ENCODE measurements at regions not wholly inside any gene's neighbourhood (a gene's known extent, or its start where the extent isn't known, plus 50 kb on each side); places are given as distances from the start of the nearest gene placed in this dataset.

DNA sequence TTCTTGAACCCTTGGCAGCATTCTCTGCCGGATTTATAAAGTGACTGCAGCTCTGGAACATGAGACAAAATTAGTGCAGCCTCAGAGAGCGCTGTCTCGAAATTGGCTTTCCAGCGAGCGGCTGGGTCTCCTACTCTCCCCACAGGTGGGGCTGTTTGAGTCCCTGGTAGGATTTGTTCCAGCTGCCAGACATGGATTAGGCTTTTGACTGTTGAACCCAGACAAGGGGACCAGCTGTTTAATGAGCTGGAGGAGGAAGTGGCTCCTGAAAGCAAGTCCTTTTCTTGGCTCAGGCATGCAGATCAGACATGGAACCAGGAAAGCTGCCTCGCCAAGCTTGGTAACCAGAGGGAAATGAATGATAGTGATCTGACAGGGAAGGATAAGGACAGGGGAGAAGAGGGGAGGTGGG lies 69.6 kb downstream of the UBIAD1 start:
- TF ChIP-seq, protein P1, sequence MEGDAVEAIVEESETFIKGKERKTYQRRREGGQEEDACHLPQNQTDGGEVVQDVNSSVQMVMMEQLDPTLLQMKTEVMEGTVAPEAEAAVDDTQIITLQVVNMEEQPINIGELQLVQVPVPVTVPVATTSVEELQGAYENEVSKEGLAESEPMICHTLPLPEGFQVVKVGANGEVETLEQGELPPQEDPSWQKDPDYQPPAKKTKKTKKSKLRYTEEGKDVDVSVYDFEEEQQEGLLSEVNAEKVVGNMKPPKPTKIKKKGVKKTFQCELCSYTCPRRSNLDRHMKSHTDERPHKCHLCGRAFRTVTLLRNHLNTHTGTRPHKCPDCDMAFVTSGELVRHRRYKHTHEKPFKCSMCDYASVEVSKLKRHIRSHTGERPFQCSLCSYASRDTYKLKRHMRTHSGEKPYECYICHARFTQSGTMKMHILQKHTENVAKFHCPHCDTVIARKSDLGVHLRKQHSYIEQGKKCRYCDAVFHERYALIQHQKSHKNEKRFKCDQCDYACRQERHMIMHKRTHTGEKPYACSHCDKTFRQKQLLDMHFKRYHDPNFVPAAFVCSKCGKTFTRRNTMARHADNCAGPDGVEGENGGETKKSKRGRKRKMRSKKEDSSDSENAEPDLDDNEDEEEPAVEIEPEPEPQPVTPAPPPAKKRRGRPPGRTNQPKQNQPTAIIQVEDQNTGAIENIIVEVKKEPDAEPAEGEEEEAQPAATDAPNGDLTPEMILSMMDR (IDR thresholded peaks at IDR 0.05) = no peak
- Histone ChIP-seq H3K4me3 (no peak overlapping the region), H3K4me1 (peaks cover 0 to 5% (median 0%) of the 10 kb centered on the region in 3 donors), H3K9me3 (no peaks in the 10 kb centered on the region), H3K27me3 (no peaks in the 10 kb centered on the region), H3K27ac (no peak overlapping the region), H3K36me3 (no peaks in the 10 kb centered on the region)
- intact Hi-C loops (cut with DNase I) = no loop called here
- no peak for FAIRE-seq
- WGBS, 2 donors = 81 to 89% methylated on average over 6 of the region's 6 CpGs
- DNase-seq = no peak
- ATAC-seq = no peak

DNA sequence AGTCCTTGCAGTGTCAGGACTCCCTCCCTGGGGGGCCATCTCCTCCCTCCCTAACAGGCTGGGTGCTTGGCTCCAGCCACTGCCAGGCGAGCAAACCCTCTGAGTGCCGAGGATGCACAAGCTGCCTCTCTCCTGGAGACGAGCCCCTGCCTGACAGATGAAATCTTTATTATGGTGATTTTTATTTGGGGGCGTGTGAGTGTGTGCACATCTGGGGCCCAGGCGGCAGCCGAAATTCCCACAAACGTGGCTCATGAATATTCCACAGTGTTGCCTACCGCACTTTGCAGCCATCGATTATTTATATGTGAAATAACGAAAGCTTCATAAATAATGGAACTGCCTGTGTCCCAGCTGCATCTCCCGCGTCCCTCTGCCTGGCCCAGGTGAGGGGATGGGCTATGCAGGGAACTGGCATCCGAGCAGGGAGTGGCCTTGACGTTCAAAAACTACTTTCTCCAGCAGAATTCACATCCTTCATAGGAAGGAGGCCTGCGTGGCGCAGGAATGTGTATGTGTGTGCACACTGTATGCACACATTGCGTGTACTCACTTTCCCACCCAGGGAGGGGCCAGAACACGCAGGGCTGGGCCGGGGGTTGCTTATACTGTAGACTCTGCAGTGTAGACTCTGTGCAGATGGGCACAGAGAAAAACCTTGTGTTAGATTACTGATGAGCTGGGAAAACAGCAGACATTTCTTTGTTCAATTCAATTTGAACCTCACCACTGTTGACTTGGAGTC lies 73.1 kb downstream of the UBIAD1 start:
- DNase-seq (no peak), FAIRE-seq (no peak), ATAC-seq (no peak)
- Histone ChIP-seq H3K36me3 (no peaks in the 10 kb centered on the region), H3K4me3 (no peak overlapping the region), H3K4me1 (no peaks in the 10 kb centered on the region), H3K27me3 (no peaks in the 10 kb centered on the region), H3K9me3 (no peaks in the 10 kb centered on the region), H3K27ac (no peak overlapping the region)
- intact Hi-C loops (cut with DNase I) = no loop called here
- TF ChIP-seq, protein P1 (IDR thresholded peaks at IDR 0.05) = no peak
- WGBS, 2 donors = 44 to 54% methylated on average over 19 of the region's 19 CpGs

DNA sequence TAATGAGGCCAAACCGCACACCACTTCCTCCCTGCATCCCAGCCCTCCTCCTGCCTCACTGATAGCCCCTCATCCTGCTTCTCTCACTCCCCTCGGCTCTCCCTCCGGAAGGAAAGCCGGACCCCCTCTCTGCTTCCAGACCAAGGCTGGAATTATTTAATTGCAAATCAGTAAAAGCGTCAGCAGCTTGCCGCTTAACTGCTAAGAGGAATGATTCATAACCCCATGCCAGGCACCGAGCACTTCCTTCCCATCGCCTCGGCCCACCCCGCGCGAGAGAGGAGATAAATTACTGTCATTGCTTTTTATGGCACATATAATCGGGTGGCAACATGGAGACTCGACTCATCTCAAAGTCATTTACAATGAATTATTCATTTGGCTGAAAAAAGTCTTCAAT lies 77.3 kb downstream of the UBIAD1 start:
- intact Hi-C loops (cut with DNase I) = no loop called here
- Histone ChIP-seq H3K9me3 (no peaks in the 10 kb centered on the region), H3K27me3 (no peaks in the 10 kb centered on the region), H3K27ac (no peak overlapping the region), H3K4me1 (no peaks in the 10 kb centered on the region), H3K36me3 (no peaks in the 10 kb centered on the region), H3K4me3 (no peak overlapping the region)
- no peak for ATAC-seq
- TF ChIP-seq, protein P1 (IDR thresholded peaks at IDR 0.05) = no peak
- FAIRE-seq = no peak
- DNase-seq = no peak
- WGBS, 2 donors = 41 to 54% methylated on average over 14 of the region's 14 CpGs

DNA sequence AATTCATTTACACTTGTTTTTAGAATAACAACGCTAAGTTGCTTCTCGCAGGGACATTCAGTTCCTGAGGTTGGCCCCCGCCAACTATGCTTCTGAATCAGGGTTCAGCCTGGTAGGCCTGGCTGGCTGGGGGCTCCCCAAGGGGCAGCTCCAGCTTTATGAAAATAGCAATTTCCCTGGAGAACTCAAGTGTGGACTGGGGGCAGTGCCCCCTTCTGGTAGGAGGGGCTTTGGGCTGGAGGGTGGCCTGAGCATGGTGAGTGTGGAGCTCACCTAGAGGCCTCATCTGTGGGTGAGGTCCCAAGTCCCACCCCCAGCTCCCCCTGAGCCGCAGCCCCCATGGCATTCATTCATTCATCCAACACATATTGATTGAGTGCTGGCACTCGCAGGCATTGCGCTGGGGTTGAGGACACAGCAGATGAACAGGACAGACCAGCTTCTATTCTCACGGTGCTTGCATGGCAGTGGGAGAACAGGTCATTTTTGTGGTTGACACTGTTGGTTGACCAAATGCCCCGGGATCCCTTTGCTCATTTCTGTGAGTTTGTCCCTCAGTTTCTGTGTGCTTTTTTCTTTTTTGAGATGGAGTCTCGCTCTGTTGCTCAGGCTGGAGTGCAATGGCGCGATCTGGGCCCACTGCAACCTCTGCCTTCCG lies 79.2 kb downstream of the UBIAD1 start:
- no peak for DNase-seq
- H3K9me3 ChIP-seq = no peaks in the 10 kb centered on the region
- H3K36me3 ChIP-seq = no peaks in the 10 kb centered on the region
- no peak overlapping the region for H3K27ac ChIP-seq
- FAIRE-seq = no peak
- H3K4me3 ChIP-seq = no peak overlapping the region
- H3K27me3 ChIP-seq = no peaks in the 10 kb centered on the region
- intact Hi-C loops (cut with DNase I) = no loop called here
- ATAC-seq = no peak
- WGBS, 2 donors = 82 to 89% methylated on average over 12 of the region's 12 CpGs
- TF ChIP-seq, protein P1 (IDR thresholded peaks at IDR 0.05) = no peak
- no peaks in the 10 kb centered on the region for H3K4me1 ChIP-seq

Measured in pancreas (tissue), 10 donors.